ENCODE measurements at regions not wholly inside any gene's neighbourhood (a gene's known extent, or its start where the extent isn't known, plus 50 kb on each side); places are given as distances from the start of the nearest gene placed in this dataset.

DNA sequence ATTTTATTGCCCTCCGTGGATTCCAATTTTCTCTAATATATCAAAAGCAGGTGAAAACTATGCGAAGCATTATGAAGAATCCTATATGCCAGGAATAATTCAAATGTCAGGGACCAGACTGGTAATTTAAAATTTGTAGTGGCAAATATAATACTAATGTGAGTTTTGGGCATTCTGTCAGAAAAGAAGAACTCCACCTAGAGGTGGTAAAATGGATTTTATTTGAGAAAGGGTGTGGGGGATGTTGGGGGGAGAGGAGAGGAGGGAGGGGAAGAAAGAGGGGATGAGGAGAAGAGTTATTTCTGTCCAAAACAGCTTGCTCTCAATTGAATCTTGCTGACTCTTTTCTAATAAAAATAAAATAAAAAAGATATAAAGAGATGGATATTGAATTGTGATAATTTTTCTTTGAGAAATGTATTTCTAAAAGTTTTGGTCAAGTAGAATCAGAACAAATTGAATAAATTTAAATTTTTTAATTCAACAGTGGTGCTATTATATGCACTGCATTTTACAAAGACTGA is 929.3 kb upstream of the SLITRK5 start:
- H3K4me3 ChIP-seq (replicated peaks in 1 of 3; ENCODE audit: insufficient read depth in 1 of 3, low read depth in 1 of 3, low read length in 3 of 3) = no peak overlapping the region
- H3K27me3 ChIP-seq (ENCODE audit: control insufficient read depth in 2 of 2, insufficient read depth in 2 of 2, low read length in 2 of 2) = no peaks in the 10 kb centered on the region
- dilution Hi-C loops (cut with MboI; ENCODE audit: extremely low pct_ligation_motif_present, low sequenced_read_pairs) (no loop called here), intact Hi-C loops (cut with micrococcal nuclease) (no loop called here)
- CTCF ChIA-PET = no interaction called here
- no TSS peak for BruUV-seq (replicated peaks)
- POLR2A ChIA-PET = no interaction called here
- no peak for DNase-seq (ENCODE audit: low read depth, low spot score)
- H3K9me1 ChIP-seq (replicated peaks; ENCODE audit: control insufficient read depth, extremely low read depth, insufficient read depth, low read length) = no peaks in the 10 kb centered on the region
- H3K27ac ChIP-seq (ENCODE audit: insufficient read depth, low read depth, low read length) = no peak overlapping the region
- H3K79me2 ChIP-seq (ENCODE audit: control insufficient read depth, insufficient read depth, low read length) = no peaks in the 10 kb centered on the region
- H3K4me2 ChIP-seq (ENCODE audit: insufficient read depth, low read length) = no peak overlapping the region
- H3K9ac ChIP-seq (replicated peaks; ENCODE audit: extremely low read depth, insufficient read depth, low read length) = no peak overlapping the region
- peaks cover 2% of the 10 kb centered on the region for H3K9me3 ChIP-seq (replicated peaks; ENCODE audit: control insufficient read depth, insufficient read depth, low read length)
- H3K36me3 ChIP-seq (ENCODE audit: control insufficient read depth in 2 of 2, extremely low read depth in 1 of 2, insufficient read depth in 2 of 2, low read length in 2 of 2) = no peaks in the 10 kb centered on the region
- FAIRE-seq = no peak
- H4K20me1 ChIP-seq (replicated peaks; ENCODE audit: control insufficient read depth, extremely low read depth, insufficient read depth, low read length) = no peaks in the 10 kb centered on the region
- no peak for TF ChIP-seq POLR2AphosphoS5 (IDR thresholded peaks at IDR 0.05; ENCODE audit: insufficient read depth, low read depth, low read length)
- no peak for TF ChIP-seq JUN (IDR thresholded peaks at IDR 0.05; ENCODE audit: borderline replicate concordance, insufficient read depth, insufficient read length, low read depth)
- TF ChIP-seq MYC (IDR thresholded peaks at IDR 0.05; ENCODE audit: low read depth, low read length) = no peak
- no peak for TF ChIP-seq FOS (IDR thresholded peaks at IDR 0.05; ENCODE audit: borderline replicate concordance, insufficient read depth, low read length)
- TF ChIP-seq POLR2A (IDR thresholded peaks at IDR 0.05; ENCODE audit: low read depth, low read length) = no peak
- no peak for TF ChIP-seq CTCF (IDR thresholded peaks at IDR 0.05; ENCODE audit: extremely low read depth in 1 of 2, insufficient read depth in 1 of 2, low read depth in 1 of 2, low read length in 2 of 2)
- no peak for TF ChIP-seq GATA2 (IDR thresholded peaks at IDR 0.05; ENCODE audit: insufficient read depth, insufficient read length, low read depth, low read length)
- no peak for TF ChIP-seq EZH2 (IDR thresholded peaks at IDR 0.05; ENCODE audit: borderline replicate concordance, low read depth, low read length, severe bottlenecking)
- TF ChIP-seq, protein P1, sequence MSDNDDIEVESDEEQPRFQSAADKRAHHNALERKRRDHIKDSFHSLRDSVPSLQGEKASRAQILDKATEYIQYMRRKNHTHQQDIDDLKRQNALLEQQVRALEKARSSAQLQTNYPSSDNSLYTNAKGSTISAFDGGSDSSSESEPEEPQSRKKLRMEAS (IDR thresholded peaks at IDR 0.05; ENCODE audit: insufficient read depth, insufficient read length) = no peak
- no peaks in the 10 kb centered on the region for H3K4me1 ChIP-seq (ENCODE audit: control insufficient read depth, extremely low read depth, insufficient read depth, low read length)
- no peak overlapping the region for H2AFZ ChIP-seq (ENCODE audit: low read depth, low read length)
